ENCODE measurements at regions not wholly inside any gene's neighbourhood (a gene's known extent, or its start where the extent isn't known, plus 50 kb on each side); places are given as distances from the start of the nearest gene placed in this dataset.

DNA sequence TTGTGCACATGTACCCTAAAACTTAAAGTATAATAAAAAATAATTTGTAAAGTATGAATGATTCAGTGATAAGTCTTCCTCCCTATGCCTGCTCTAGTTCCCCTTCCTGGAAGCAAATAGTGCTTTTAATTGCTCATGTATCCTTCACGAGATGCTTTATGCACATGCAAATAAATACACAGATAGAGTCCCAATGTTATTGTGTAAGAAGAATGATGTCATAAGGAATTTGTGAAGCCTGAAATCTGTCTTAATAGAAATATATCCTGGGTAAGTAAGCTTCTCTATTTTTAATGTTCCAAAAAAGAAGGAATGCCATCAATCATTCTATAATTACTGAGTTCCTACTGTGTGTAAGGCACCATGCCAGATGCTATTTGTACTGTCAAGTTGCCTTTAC, 157.5 kb upstream of the SLC4A4 start:
- peaks cover 10% of the 10 kb centered on the region for H3K4me1 ChIP-seq
- no peaks in the 10 kb centered on the region for H3K9me3 ChIP-seq (replicated peaks)
- peaks cover 1% of the 10 kb centered on the region for H3K27me3 ChIP-seq (ENCODE audit: low read depth)
- H3K4me3 ChIP-seq = no peak overlapping the region
- DNase-seq = no peak
- intact Hi-C loops (cut with micrococcal nuclease) = loop anchor here (10.0 kb wide), 1 partner anchor 533 kb away; no protein-coding TSS in a partner anchor
- TF ChIP-seq, protein P1, sequence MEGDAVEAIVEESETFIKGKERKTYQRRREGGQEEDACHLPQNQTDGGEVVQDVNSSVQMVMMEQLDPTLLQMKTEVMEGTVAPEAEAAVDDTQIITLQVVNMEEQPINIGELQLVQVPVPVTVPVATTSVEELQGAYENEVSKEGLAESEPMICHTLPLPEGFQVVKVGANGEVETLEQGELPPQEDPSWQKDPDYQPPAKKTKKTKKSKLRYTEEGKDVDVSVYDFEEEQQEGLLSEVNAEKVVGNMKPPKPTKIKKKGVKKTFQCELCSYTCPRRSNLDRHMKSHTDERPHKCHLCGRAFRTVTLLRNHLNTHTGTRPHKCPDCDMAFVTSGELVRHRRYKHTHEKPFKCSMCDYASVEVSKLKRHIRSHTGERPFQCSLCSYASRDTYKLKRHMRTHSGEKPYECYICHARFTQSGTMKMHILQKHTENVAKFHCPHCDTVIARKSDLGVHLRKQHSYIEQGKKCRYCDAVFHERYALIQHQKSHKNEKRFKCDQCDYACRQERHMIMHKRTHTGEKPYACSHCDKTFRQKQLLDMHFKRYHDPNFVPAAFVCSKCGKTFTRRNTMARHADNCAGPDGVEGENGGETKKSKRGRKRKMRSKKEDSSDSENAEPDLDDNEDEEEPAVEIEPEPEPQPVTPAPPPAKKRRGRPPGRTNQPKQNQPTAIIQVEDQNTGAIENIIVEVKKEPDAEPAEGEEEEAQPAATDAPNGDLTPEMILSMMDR (IDR thresholded peaks at IDR 0.05; ENCODE audit: borderline replicate concordance) = no peak
- no peaks in the 10 kb centered on the region for H3K36me3 ChIP-seq
- H3K27ac ChIP-seq (replicated peaks) = no peak overlapping the region

- Histone ChIP-seq H3K4me1 (peaks cover 31% of the 10 kb centered on the region), H3K4me3 (no peak overlapping the region), H3K9me3 (replicated peaks) (no peaks in the 10 kb centered on the region), H3K27me3 (ENCODE audit: low read depth) (peaks cover 22% of the 10 kb centered on the region), H3K36me3 (no peaks in the 10 kb centered on the region), H3K27ac (replicated peaks) (no peak overlapping the region)
- TF ChIP-seq, protein P1 (IDR thresholded peaks at IDR 0.05; ENCODE audit: borderline replicate concordance) = peak; percentile 70
- intact Hi-C loops (cut with micrococcal nuclease) = loop anchor here (10.0 kb wide), 1 partner anchor 531 kb away; no protein-coding TSS in a partner anchor
- DNase-seq = no peak
These were observed 154.5 kb upstream of the SLC4A4 start for GRCh38 chr4:71184195-71184781.

GRCh38 chr4:71185037-71185436, 153.8 kb upstream of the SLC4A4 start:
- H3K27me3 ChIP-seq (ENCODE audit: low read depth) = peaks cover 26% of the 10 kb centered on the region
- TF ChIP-seq, protein P1 (IDR thresholded peaks at IDR 0.05; ENCODE audit: borderline replicate concordance) = no peak

GRCh38 chr4:71186257-71186565, 152.6 kb upstream of the SLC4A4 start:
- H3K4me1 ChIP-seq = peaks cover 31% of the 10 kb centered on the region
- no peaks in the 10 kb centered on the region for H3K36me3 ChIP-seq
- no peaks in the 10 kb centered on the region for H3K9me3 ChIP-seq (replicated peaks)
- no peak for DNase-seq
- TF ChIP-seq, protein P1 (IDR thresholded peaks at IDR 0.05; ENCODE audit: borderline replicate concordance) = no peak
- intact Hi-C loops (cut with micrococcal nuclease) = loop anchor here (10.0 kb wide), 1 partner anchor 529 kb away; no protein-coding TSS in a partner anchor
- peak overlapping the region; percentile 90 for H3K27ac ChIP-seq (replicated peaks)
- H3K4me3 ChIP-seq = peak overlapping the region; percentile 84
- peaks cover 26% of the 10 kb centered on the region for H3K27me3 ChIP-seq (ENCODE audit: low read depth)

More at GRCh38 chr4:71185037-71185436, 153.8 kb upstream of the SLC4A4 start:
- H3K4me3 ChIP-seq = no peak overlapping the region
- intact Hi-C loops (cut with micrococcal nuclease) = loop anchor here (10.0 kb wide), 1 partner anchor 530 kb away; no protein-coding TSS in a partner anchor
- no peaks in the 10 kb centered on the region for H3K9me3 ChIP-seq (replicated peaks)
- DNase-seq = no peak
- no peak overlapping the region for H3K27ac ChIP-seq (replicated peaks)
- H3K36me3 ChIP-seq = no peaks in the 10 kb centered on the region
- peaks cover 31% of the 10 kb centered on the region for H3K4me1 ChIP-seq

- peaks cover 31% of the 10 kb centered on the region for H3K4me1 ChIP-seq
- no peaks in the 10 kb centered on the region for H3K9me3 ChIP-seq (replicated peaks)
- intact Hi-C loops (cut with micrococcal nuclease) = loop anchor here (10.0 kb wide), 1 partner anchor 528 kb away; no protein-coding TSS in a partner anchor
- H3K36me3 ChIP-seq = no peaks in the 10 kb centered on the region
- peak overlapping the region; percentile 90 for H3K27ac ChIP-seq (replicated peaks)
- peak overlapping the region; percentile 84 for H3K4me3 ChIP-seq
- DNase-seq = peak; percentile 63
- peaks cover 26% of the 10 kb centered on the region for H3K27me3 ChIP-seq (ENCODE audit: low read depth)
- TF ChIP-seq, protein P1 (IDR thresholded peaks at IDR 0.05; ENCODE audit: borderline replicate concordance) = no peak
These were observed 152.0 kb upstream of the SLC4A4 start for GRCh38 chr4:71186566-71187403.

Measured in left ventricle myocardium inferior (tissue), 1 donor.